GM12892 (cell line): ENCODE measurements at regions not wholly inside any gene's neighbourhood (a gene's known extent, or its start where the extent isn't known, plus 50 kb on each side); places are given as distances from the start of the nearest gene placed in this dataset.

Source experiments
- POLR2A ChIP-seq: IDR thresholded peaks from 2 replicates; pipeline ENCODE4 v1.6.1; 2011; ENCODE audit warnings: low read depth, low read length, control low read depth
- POLR2AphosphoS5 ChIP-seq: IDR thresholded peaks from 2 replicates; pipeline ENCODE4 v1.6.1; 2011; ENCODE audit warnings: low read depth, low read length, control low read depth
- TAF1 ChIP-seq: IDR thresholded peaks from 2 replicates; pipeline ENCODE4 v1.6.1; 2011; ENCODE audit warnings: low read depth, mild to moderate bottlenecking, control low read depth, low read length, borderline replicate concordance

- TF ChIP-seq POLR2A: no peak
- no peak for TF ChIP-seq POLR2AphosphoS5
- no peak for TF ChIP-seq TAF1
Measured at GRCh38 chr15:62403164-62403809, 238.2 kb upstream of the C2CD4B start.
